ENCODE measurements at regions not wholly inside any gene's neighbourhood (a gene's known extent, or its start where the extent isn't known, plus 50 kb on each side); places are given as distances from the start of the nearest gene placed in this dataset.

DNA sequence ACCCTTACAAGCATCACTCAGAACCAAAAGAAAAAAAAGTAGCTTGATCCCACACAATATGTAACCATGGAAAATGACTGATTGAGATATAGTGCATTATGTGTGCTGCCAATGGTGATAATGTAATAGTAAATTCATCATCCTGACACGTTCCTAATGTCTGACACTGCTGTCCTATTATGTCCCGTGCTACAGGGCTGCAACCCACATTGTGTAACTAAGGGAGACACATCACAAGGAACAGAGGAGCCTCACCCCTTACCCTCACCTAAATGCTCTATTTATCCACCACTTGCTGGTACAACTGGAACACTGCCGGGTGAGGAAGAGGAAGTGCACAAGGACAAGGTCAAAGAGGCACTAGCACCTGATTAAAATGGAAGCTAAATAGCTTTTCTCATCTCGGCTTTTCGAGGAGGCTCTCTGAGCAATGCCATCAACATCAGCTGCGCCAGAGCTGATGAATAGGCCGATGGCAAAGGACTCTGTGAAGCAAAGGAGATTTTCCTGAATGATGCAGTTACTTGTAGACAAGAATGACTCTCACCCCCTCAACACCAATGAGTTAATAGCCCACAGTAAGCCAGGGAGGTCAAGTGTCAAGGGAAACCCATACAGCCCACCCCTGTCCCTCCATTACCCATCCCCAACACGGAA, 181.6 kb downstream of the HNRNPD start:
- TF ChIP-seq, protein P1, sequence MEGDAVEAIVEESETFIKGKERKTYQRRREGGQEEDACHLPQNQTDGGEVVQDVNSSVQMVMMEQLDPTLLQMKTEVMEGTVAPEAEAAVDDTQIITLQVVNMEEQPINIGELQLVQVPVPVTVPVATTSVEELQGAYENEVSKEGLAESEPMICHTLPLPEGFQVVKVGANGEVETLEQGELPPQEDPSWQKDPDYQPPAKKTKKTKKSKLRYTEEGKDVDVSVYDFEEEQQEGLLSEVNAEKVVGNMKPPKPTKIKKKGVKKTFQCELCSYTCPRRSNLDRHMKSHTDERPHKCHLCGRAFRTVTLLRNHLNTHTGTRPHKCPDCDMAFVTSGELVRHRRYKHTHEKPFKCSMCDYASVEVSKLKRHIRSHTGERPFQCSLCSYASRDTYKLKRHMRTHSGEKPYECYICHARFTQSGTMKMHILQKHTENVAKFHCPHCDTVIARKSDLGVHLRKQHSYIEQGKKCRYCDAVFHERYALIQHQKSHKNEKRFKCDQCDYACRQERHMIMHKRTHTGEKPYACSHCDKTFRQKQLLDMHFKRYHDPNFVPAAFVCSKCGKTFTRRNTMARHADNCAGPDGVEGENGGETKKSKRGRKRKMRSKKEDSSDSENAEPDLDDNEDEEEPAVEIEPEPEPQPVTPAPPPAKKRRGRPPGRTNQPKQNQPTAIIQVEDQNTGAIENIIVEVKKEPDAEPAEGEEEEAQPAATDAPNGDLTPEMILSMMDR (IDR thresholded peaks at IDR 0.05) = no peak
- no peak for TF ChIP-seq ZFX (IDR thresholded peaks at IDR 0.05; ENCODE audit: borderline replicate concordance)

All from 22Rv1 (cell line).